Prostate gland (tissue), 2 donors: ENCODE measurements at regions not wholly inside any gene's neighbourhood (a gene's known extent, or its start where the extent isn't known, plus 50 kb on each side); places are given as distances from the start of the nearest gene placed in this dataset.

Experiments used
- DNase-seq: peaks from one replicate; pipeline ENCODE4 v3.0.0-alpha.2; 2019; ENCODE audit warnings: low spot score
- H3K27ac ChIP-seq, 2 donors: fragments of 200-600 bp; sonication (generic); 2 replicates each; pipeline ENCODE4 v1.5.1; 2017 to 2019
- H3K27me3 ChIP-seq: fragments of 200-600 bp; sonication (generic); replicated peaks from 2 replicates; pipeline ENCODE4 v1.5.1; 2019; ENCODE audit not compliant: insufficient read depth
- H3K36me3 ChIP-seq, 2 donors: fragments of 200-600 bp; sonication (generic); 1 replicate in 1 of 2; 2 replicates in 1 of 2; pipeline versions ENCODE4 v1.5.1 to v1.8.1; 2017 to 2019
- H3K4me1 ChIP-seq: fragments of 200-600 bp; sonication (generic); replicated peaks from 2 replicates; pipeline ENCODE4 v1.5.1; 2019
- H3K4me3 ChIP-seq, 2 donors: fragments of 200-600 bp; sonication (generic); 2 replicates each; pipeline ENCODE4 v1.5.1; 2017 to 2019
- H3K9me3 ChIP-seq: fragments of 200-600 bp; sonication (generic); 2 replicates; pipeline ENCODE4 v1.5.1; 2017
- CTCF ChIP-seq, 4 experiments: fragments of 200-600 bp in 2 of 4; fragments of 450-650 bp in 2 of 4; sonication (generic) in 2 of 4; IDR thresholded peaks; 1 replicate in 3 of 4; 2 replicates in 1 of 4; pipeline ENCODE4 v1.5.1; 2016 to 2019; ENCODE audit warnings: antibody characterized with exemption in 4 of 4, mild to moderate bottlenecking in 2 of 4, moderate library complexity in 2 of 4
- POLR2A ChIP-seq: fragments of 450-650 bp; IDR thresholded peaks from one replicate; pipeline ENCODE4 v1.6.1; 2016; ENCODE audit warnings: antibody characterized with exemption, mild to moderate bottlenecking
- POLR2AphosphoS5 ChIP-seq: sonication (generic); formaldehyde crosslinking; IDR thresholded peaks from one replicate; pipeline ENCODE4 v1.6.1; 2017; ENCODE audit warnings: antibody characterized with exemption
- WGBS: methylation state at CpG from one replicate; pipeline ENCODE4 v1.1.5; 2018; 5-methylcytosine and 5-hydroxymethylcytosine counted together
- intact Hi-C: fragments of 100-400 bp; cut with DNase I; formaldehyde crosslinking; loops from one replicate; pipeline ENCODE4 v1.14.2; 2022

DNA sequence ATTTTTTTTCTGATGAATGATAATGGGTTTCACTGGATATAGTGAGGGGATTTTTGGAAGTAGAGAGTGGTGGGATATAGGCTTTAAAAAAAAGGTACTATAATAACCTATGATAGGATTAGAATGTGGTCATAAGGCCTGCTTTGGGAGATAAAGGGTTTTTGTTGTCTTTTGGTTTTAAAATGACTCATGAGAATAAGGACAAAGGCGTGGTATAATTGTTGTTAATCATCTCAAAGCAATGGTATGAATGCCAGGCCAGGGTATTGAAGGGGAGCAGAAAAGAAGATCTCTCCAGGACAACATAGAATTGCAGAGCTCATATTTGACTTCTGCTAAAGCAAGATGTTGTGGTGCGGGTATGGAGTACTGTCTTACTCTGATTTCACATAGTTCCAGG, 579.4 kb downstream of the JRKL start:
- no peak for TF ChIP-seq CTCF (IDR thresholded peaks at IDR 0.05)
- TF ChIP-seq POLR2AphosphoS5, result no peak
- no peak for TF ChIP-seq POLR2A
- Histone ChIP-seq H3K36me3 (no peaks in the 10 kb centered on the region), H3K4me1 (no peaks in the 10 kb centered on the region), H3K4me3 (no peak overlapping the region), H3K9me3 (no peaks in the 10 kb centered on the region), H3K27ac (no peak overlapping the region), H3K27me3 (no peaks in the 10 kb centered on the region)
- DNase-seq, result no peak
- intact Hi-C loops, result no loop called here
- 78% methylated on average over 2 of the region's 2 CpGs for WGBS

- intact Hi-C loops, result no loop called here
Observed at GRCh38 chr11:96978751-96979150, 588.9 kb downstream of the JRKL start.

GRCh38 chr11:96986516-96986915, 596.7 kb downstream of the JRKL start:
- Histone ChIP-seq H3K4me3 (no peak overlapping the region), H3K27ac (no peak overlapping the region), H3K27me3 (no peaks in the 10 kb centered on the region), H3K36me3 (no peaks in the 10 kb centered on the region), H3K4me1 (no peaks in the 10 kb centered on the region), H3K9me3 (no peaks in the 10 kb centered on the region)
- WGBS, result 50% methylated on average over 1 of the region's 1 CpG
- intact Hi-C loops, result no loop called here
- no peak for TF ChIP-seq CTCF (IDR thresholded peaks at IDR 0.05)
- TF ChIP-seq POLR2A, result no peak
- TF ChIP-seq POLR2AphosphoS5, result no peak
- no peak for DNase-seq

More at GRCh38 chr11:96978751-96979150, 588.9 kb downstream of the JRKL start:
- H3K9me3 ChIP-seq, result no peaks in the 10 kb centered on the region
- H3K27ac ChIP-seq, result no peak overlapping the region
- no peak for DNase-seq
- H3K36me3 ChIP-seq, result no peaks in the 10 kb centered on the region
- WGBS, result 65% methylated on average over 2 of the region's 2 CpGs
- no peak overlapping the region for H3K4me3 ChIP-seq
- TF ChIP-seq POLR2AphosphoS5, result no peak
- TF ChIP-seq CTCF (IDR thresholded peaks at IDR 0.05), result no peak
- no peak for TF ChIP-seq POLR2A
- H3K4me1 ChIP-seq, result no peaks in the 10 kb centered on the region
- H3K27me3 ChIP-seq, result no peaks in the 10 kb centered on the region

- H3K4me1 ChIP-seq, result no peaks in the 10 kb centered on the region
- WGBS, result 22% methylated on average over 2 of the region's 2 CpGs
- intact Hi-C loops, result no loop called here
- no peak overlapping the region for H3K27ac ChIP-seq
- H3K4me3 ChIP-seq, result no peak overlapping the region
- no peak for TF ChIP-seq POLR2A
- no peak for TF ChIP-seq CTCF (IDR thresholded peaks at IDR 0.05)
- no peak for TF ChIP-seq POLR2AphosphoS5
- no peak for DNase-seq
- H3K36me3 ChIP-seq, result no peaks in the 10 kb centered on the region
- H3K27me3 ChIP-seq, result no peaks in the 10 kb centered on the region
- no peaks in the 10 kb centered on the region for H3K9me3 ChIP-seq
Observed at GRCh38 chr11:96990914-96991313, 601.1 kb downstream of the JRKL start.

GRCh38 chr11:97000481-97000880, 610.7 kb downstream of the JRKL start:
- H3K36me3 ChIP-seq, result no peaks in the 10 kb centered on the region
- no peak for TF ChIP-seq POLR2AphosphoS5
- TF ChIP-seq POLR2A, result no peak
- no peak for TF ChIP-seq CTCF (IDR thresholded peaks at IDR 0.05)
- H3K4me3 ChIP-seq, result no peak overlapping the region
- DNase-seq, result no peak
- H3K27ac ChIP-seq, result no peak overlapping the region
- H3K9me3 ChIP-seq, result no peaks in the 10 kb centered on the region
- intact Hi-C loops, result no loop called here
- no peaks in the 10 kb centered on the region for H3K4me1 ChIP-seq
- no peaks in the 10 kb centered on the region for H3K27me3 ChIP-seq
- WGBS, result 93% methylated on average over 5 of the region's 5 CpGs
